ENCODE measurements at regions not wholly inside any gene's neighbourhood (a gene's known extent, or its start where the extent isn't known, plus 50 kb on each side); places are given as distances from the start of the nearest gene placed in this dataset.

- no peak overlapping the region for H2AFZ ChIP-seq (ENCODE audit: low read depth)
- no peaks in the 10 kb centered on the region for H4K20me1 ChIP-seq (ENCODE audit: insufficient read depth)
- no peaks in the 10 kb centered on the region; the same call in 1 of the 2 replicates for H3K27me3 ChIP-seq (ENCODE audit: insufficient read depth)
- H3K4me2 ChIP-seq = no peak overlapping the region
- 81% methylated on average over 3 of the region's 3 CpGs for WGBS (ENCODE audit: low lambda C conversion rate)
- TF ChIP-seq NFIC (IDR thresholded peaks at IDR 0.05; ENCODE audit: borderline replicate concordance) = no peak
- no peak for TF ChIP-seq FOXJ3 (CRISPR knock-in tag; IDR thresholded peaks at IDR 0.05)
- POLR2A ChIA-PET = no interaction called here
- no peak overlapping the region for H3K4me3 ChIP-seq (ENCODE audit: low read depth in 2 of 2, low read length in 1 of 2)
- H3K36me3 ChIP-seq (replicated peaks in 1 of 2; ENCODE audit: control insufficient read depth in 1 of 2, insufficient read depth in 2 of 2, low read length in 1 of 2) = no peaks in the 10 kb centered on the region
- H3K9me3 ChIP-seq = no peaks in the 10 kb centered on the region
- DNase-seq = no peak
- no peaks in the 10 kb centered on the region for H3K79me2 ChIP-seq (ENCODE audit: insufficient read depth)
- H3K9ac ChIP-seq = no peak overlapping the region
- H3K4me1 ChIP-seq (ENCODE audit: control insufficient read depth in 1 of 2, insufficient read depth in 2 of 2, low read depth in 1 of 2, low read length in 1 of 2) = no peaks in the 10 kb centered on the region
- H3F3A ChIP-seq (replicated peaks; ENCODE audit: insufficient read depth) = no peaks in the 10 kb centered on the region
- no peak overlapping the region for H3K27ac ChIP-seq (ENCODE audit: low read depth in 2 of 2, low read length in 1 of 2)
- H3K9me2 ChIP-seq = no peaks in the 10 kb centered on the region
- CTCF ChIA-PET = no interaction called here
Measured at GRCh38 chr2:152251211-152251610, 75.6 kb upstream of the STAM2 start.

DNA sequence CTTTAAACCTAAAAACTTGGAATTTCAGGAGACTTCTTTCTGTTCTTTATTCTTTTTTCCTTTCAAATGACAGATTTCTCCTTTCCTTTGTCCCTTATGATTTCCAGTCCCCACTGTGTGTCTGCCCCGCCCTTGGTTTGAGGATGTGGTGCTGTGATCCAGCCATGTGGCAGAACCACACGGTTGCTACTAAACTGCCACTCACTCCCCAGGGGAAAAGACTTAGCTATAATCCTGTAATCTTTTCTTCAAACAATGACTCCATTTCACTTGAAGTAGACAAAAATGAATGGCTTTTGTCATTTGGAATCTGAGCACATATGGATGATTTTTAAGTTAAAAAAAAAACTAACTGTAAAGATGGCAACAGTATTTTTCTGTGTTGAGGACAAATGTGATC lies 76.2 kb upstream of the STAM2 start:
- TF ChIP-seq YY1 (IDR thresholded peaks at IDR 0.05; ENCODE audit: low read depth) (no peak), GABPA (IDR thresholded peaks at IDR 0.05; ENCODE audit: low read depth) (no peak), ZBTB33 (IDR thresholded peaks at IDR 0.05; ENCODE audit: borderline replicate concordance, low read depth) (no peak), EZH2phosphoT487 (IDR thresholded peaks at IDR 0.05; ENCODE audit: borderline replicate concordance, low read depth) (no peak), EP300 (IDR thresholded peaks at IDR 0.05; ENCODE audit: borderline replicate concordance in 1 of 2, low read depth in 1 of 2, low read length in 1 of 2) (no peak), TEAD4 (IDR thresholded peaks at IDR 0.05; ENCODE audit: borderline replicate concordance, insufficient read depth) (no peak), NFIC (IDR thresholded peaks at IDR 0.05; ENCODE audit: borderline replicate concordance) (no peak)
- TF ChIP-seq, protein P1, sequence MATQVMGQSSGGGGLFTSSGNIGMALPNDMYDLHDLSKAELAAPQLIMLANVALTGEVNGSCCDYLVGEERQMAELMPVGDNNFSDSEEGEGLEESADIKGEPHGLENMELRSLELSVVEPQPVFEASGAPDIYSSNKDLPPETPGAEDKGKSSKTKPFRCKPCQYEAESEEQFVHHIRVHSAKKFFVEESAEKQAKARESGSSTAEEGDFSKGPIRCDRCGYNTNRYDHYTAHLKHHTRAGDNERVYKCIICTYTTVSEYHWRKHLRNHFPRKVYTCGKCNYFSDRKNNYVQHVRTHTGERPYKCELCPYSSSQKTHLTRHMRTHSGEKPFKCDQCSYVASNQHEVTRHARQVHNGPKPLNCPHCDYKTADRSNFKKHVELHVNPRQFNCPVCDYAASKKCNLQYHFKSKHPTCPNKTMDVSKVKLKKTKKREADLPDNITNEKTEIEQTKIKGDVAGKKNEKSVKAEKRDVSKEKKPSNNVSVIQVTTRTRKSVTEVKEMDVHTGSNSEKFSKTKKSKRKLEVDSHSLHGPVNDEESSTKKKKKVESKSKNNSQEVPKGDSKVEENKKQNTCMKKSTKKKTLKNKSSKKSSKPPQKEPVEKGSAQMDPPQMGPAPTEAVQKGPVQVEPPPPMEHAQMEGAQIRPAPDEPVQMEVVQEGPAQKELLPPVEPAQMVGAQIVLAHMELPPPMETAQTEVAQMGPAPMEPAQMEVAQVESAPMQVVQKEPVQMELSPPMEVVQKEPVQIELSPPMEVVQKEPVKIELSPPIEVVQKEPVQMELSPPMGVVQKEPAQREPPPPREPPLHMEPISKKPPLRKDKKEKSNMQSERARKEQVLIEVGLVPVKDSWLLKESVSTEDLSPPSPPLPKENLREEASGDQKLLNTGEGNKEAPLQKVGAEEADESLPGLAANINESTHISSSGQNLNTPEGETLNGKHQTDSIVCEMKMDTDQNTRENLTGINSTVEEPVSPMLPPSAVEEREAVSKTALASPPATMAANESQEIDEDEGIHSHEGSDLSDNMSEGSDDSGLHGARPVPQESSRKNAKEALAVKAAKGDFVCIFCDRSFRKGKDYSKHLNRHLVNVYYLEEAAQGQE (IDR thresholded peaks at IDR 0.05; ENCODE audit: low read depth, low read length) = no peak
- TF ChIP-seq, protein P2, sequence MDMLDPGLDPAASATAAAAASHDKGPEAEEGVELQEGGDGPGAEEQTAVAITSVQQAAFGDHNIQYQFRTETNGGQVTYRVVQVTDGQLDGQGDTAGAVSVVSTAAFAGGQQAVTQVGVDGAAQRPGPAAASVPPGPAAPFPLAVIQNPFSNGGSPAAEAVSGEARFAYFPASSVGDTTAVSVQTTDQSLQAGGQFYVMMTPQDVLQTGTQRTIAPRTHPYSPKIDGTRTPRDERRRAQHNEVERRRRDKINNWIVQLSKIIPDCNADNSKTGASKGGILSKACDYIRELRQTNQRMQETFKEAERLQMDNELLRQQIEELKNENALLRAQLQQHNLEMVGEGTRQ (IDR thresholded peaks at IDR 0.05; ENCODE audit: borderline replicate concordance, low read depth, low read length) = no peak
- TF ChIP-seq, protein P3, sequence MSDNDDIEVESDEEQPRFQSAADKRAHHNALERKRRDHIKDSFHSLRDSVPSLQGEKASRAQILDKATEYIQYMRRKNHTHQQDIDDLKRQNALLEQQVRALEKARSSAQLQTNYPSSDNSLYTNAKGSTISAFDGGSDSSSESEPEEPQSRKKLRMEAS (IDR thresholded peaks at IDR 0.05; ENCODE audit: low read depth) = no peak
- ChIA-PET POLR2A (no interaction called here), CTCF (no interaction called here)
- Histone ChIP-seq H3K4me3 (ENCODE audit: low read depth in 2 of 2, low read length in 1 of 2) (no peak overlapping the region), H3K36me3 (replicated peaks in 1 of 2; ENCODE audit: control insufficient read depth in 1 of 2, insufficient read depth in 2 of 2, low read length in 1 of 2) (no peaks in the 10 kb centered on the region), H3K9me3 (no peaks in the 10 kb centered on the region), H3K79me2 (ENCODE audit: insufficient read depth) (no peaks in the 10 kb centered on the region), H3K27ac (ENCODE audit: low read depth in 2 of 2, low read length in 1 of 2) (no peak overlapping the region), H3K27me3 (ENCODE audit: insufficient read depth) (no peaks in the 10 kb centered on the region; the same call in 1 of the 2 replicates), H3K9me2 (no peaks in the 10 kb centered on the region), H3K9ac (no peak overlapping the region), H3K4me1 (ENCODE audit: control insufficient read depth in 1 of 2, insufficient read depth in 2 of 2, low read depth in 1 of 2, low read length in 1 of 2) (no peaks in the 10 kb centered on the region), H3K4me2 (no peak overlapping the region), H2AFZ (ENCODE audit: low read depth) (no peak overlapping the region), H4K20me1 (ENCODE audit: insufficient read depth) (no peaks in the 10 kb centered on the region), H3F3A (replicated peaks; ENCODE audit: insufficient read depth) (no peaks in the 10 kb centered on the region)
- WGBS (ENCODE audit: low lambda C conversion rate) = 71% methylated on average over 2 of the region's 2 CpGs
- DNase-seq = no peak
